HT1080 (cell line): ENCODE measurements at regions not wholly inside any gene's neighbourhood (a gene's known extent, or its start where the extent isn't known, plus 50 kb on each side); places are given as distances from the start of the nearest gene placed in this dataset.
A peak's percentile ranks its signal among the peaks of the same experiment; 100 is the strongest.

Source experiments
- DNase-seq: peaks from one replicate; pipeline ENCODE4 v3.0.0-alpha.2; 2015; ENCODE audit warnings: low read depth

DNA sequence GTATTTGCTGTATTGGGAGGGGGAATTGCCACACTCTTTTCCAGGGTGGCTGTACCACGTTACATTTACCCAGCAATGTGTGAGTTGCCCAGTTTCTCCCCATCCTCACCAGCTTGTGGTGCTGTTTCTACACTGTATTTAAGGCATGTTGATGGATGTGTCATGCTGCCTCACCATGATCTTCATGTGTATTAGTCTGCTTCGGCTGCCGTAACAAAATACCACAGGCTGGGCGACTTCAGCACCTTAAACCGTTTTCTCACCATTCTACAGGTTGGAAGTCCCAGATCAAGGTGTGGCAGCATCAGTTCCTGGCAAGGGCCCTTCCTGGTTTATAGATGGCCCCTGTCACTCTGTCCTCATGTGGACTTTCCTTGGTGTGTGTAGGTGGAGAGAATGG lies 169.7 kb downstream of the IGLL1 start:
- no peak for DNase-seq

DNA sequence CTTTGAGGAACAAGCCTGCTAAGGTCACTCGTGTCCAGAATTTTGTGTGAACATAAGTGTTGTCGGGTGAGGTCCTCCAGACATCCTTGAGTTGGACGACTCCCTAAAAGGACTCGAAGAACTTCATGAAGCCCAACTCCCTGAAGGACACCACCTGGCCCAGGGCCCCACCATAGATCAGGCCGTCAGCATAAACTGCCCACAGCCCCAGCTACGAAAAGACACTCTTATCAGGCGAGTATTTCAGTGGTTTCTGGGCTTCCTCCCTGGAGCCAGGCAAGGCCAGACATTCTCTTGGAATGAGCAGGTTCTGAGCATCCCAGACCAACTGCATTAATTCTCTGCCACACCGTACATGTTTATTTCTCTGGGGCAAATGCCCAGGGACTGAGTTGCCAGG lies 170.1 kb downstream of the IGLL1 start:
- no peak for DNase-seq

DNA sequence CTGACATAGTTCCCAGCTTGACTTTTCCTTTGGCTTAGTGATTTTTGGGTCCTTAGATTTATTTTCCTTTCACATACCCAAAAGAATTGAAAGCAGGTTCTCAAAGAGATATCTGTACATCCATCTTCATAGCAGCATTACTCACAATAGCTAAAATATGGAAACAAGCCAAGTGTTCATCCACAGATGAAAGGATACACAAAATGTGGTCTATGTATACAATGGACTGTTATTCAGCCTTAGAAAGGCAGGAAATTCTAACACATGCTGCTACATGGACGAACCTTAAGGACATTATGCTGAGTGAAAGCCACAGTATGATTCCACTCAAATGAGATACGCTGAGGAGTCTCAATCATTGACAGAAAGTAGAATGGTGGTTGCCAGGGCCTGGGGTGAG lies 171.8 kb downstream of the IGLL1 start:
- no peak for DNase-seq

DNA sequence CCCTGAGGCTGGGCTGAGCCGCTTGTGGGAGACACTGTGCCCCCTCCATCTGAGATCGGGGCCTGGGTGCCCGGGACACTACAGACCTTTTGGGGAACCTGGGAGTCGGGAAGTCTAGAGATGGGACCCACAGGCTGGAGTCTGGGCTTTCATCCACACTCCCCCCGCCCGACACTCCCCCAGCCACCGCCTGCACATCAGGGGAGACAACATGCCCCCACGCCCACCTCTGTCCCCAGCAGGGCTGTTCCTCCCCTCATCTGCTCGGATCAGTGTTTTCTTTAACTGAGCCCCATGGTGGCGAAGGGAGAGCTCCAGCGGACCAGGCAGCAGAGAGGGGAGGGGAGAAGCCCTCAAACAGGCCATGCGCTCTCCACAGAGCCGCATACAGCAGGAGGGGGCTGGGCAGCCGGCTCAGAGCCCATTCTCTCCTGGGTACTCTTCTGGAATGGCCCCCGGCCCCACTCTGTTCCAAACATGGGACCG lies 174.7 kb downstream of the IGLL1 start:
- DNase-seq = no peak

DNA sequence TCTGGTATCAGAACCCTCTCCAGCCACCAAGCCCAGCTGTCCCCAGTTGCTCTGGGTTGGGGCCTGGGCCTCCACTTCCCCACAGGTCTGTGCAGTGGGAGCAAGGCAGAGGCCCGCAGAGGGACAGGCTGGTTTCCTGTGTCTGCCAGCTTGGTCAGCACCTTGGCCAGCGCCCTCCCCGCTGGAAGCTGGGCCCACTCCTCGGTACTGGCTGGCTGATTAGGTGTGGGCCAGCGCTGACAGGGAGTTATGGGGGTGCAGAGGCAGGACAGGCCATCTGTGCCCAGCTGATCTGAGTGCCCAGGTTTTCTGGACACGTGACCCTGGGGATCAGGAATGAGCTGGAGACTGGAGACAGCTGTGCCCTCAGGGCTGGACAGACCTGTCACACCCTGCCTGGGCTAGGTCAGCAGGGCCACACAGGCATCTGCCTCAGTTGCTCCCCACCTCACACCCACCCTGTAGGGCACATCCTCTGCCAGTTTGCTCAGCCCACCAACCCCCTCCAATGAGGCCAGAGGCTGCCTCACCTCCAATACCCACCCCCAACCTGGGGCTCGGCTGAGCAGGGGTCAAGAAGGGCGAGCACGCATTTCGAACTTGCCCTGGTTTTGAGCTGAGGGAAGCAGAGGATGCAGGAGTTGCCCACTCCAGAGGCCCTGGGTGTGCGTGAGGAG lies 175.3 kb downstream of the IGLL1 start:
- peak; percentile 20 for DNase-seq

DNA sequence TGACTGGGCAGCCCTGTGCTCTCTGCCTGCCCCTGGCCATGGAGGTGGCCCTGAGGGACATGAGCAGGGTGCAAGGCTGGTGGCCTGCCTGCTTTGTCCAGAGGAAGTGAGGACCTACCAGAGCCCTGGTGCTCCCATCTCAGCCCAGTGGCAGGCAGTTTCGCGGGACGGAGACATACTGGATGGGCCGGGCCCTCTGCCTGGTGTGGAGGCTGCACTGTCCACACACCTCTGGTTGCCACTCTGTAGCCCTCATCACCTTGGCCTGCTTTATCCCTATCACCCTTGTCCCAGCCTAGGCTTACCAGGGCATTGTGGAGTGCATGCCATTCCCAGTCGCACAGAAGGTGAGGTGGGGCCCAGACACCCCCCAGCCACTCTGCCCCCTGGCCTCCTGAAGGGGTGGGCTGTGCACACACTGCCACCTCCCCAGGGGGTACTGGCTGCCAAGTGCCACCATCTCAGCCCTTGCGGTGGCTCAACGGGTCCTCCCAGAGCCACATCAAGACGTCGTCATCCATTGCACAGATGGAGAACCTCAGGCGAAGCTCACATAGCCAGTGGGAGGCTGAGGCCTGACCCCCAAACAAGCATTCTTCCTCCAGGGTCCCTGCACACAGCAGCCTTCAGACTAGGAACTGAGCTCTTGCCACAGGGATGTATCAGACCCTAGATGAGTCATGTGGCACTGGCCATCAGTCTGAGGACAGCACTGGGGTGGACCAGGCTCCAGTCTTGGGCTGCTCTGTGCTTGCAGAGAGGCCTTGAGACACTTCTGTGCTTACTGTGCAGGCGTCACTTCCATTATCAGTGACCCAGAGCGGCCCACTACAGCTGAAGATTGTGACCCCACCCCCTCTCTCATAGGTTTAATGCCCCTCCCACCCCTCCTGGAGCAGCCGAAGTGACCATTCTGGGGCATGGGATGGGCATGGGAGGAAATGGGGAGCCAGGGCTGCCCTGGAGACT lies 176.1 kb downstream of the IGLL1 start:
- DNase-seq = no peak

DNA sequence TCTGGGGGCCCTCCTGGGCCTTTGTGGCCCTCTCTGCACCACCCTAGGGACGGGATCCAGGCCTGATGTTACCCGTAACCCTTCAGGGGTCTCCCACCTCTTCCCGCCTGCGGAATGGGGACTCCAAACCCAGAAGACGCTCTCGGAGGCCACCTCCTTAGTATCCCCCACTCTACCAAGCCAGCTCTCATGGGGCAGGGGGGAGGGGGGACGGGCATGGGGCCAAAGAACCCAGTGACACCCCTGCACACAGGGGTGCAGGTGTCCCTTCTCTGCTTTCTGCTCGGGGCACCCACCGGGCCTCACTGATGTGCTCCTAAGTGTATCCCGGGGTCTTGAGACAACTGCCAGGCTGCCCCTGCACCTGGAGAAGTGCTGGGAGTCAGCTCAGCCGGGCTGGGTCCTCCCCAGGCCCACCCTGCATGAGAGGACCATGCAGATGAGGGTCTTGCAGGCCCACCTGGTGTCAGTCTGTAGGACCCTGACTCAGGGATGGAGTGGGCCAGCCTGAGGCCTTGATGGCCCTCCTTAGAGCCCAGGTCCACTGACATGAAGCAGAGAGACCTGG lies 176.9 kb downstream of the IGLL1 start:
- DNase-seq = no peak

DNA sequence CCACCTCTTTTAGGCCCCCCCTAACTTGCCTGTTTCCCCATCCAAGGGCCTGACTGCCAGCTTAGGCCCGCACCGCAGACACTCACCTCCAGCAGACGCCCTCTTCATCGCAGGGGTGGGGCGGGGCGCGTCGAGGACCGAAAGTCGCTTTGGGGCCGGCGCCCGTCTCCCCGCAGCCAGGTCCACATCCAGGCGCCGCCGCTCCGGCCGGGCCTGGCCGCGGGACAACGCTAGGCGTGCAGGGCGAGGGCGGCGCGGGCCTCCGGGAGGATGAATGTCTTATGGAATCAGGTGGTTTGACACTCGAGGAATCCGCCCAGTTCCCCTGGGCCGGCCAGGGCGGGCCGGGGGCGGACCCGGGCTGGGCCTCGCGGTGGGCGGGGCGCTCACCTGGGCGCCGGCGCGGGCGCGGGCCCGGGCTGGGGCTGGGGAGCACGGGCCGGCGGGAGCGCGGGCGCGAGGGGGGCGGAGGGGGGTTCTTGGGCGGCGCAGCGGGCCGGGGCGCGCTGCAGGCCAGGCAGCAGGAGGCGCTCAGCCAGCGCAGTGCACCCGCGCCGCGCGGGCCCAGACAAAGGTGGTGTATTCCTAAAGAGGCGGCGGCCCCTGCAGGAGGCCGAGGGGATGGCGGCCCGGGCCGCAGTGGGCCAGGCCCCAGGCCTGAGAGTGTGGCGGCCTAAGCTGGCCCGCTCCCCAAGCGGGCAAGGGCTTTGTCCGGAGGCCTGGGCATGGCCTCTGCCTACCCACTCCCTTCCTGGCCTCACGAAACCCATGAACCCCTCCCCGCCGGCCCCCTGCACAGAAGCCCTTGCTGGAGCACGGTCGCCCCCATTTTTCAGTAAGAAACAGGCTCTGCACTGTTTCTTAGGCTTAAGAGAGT lies 177.6 kb downstream of the IGLL1 start:
- peak; percentile 38 for DNase-seq

DNA sequence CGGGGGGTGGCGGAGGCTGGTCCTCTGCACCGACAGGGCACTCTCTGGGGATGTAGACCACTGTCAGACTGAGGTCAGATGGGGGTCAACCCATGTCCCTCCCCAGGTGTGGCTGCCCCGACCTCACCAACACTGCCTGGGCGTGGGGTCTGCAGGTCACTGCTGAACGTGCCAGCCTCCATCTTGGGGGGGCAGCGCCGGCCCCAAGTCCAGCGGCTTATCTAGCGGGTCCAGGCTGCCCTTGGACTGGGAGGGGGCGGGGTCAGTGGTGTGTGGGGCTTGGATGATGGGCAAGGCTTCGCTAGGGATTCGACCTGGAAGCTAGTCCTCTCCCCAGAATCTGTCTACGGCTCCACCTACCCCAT lies 178.2 kb downstream of the IGLL1 start:
- no peak for DNase-seq

DNA sequence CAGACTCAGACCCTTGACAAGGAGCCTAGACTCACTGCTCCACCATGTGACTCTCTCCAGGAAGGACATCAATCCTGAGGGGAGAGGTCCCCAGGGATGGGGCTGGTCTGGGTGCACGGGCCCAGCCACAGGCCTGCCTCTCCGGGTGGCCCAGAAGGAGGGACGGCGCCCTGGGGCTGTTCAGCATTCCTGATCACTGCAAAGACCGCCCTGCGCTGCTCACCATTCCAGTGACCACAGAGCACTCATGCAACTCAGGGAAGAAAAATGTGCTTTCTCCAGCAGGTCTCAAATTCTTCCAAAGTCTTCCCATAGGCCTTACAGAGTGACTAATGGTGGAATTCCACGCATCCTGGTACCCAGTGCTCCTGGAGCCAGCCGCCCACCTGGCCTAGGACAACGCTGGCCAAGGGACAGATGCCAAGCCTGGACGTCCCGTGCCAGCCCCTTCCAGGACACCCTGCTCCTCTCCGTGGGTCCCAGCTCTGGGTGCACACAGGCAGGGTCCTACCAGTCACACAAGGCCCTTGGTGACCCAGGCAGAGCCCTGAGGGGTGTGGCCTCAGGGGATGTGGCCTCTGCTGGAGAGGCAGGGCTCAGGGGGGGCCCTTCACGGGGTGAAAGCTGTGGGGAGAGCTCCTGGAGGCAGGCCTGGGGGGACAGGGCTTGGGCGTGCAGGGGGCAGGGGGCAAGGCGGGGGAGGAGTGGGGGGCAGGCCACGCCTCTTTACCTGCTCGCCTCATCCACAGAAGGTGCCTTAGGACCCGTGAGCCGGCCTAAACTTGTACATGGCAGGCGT lies 178.8 kb downstream of the IGLL1 start:
- peak; percentile 44 for DNase-seq

DNA sequence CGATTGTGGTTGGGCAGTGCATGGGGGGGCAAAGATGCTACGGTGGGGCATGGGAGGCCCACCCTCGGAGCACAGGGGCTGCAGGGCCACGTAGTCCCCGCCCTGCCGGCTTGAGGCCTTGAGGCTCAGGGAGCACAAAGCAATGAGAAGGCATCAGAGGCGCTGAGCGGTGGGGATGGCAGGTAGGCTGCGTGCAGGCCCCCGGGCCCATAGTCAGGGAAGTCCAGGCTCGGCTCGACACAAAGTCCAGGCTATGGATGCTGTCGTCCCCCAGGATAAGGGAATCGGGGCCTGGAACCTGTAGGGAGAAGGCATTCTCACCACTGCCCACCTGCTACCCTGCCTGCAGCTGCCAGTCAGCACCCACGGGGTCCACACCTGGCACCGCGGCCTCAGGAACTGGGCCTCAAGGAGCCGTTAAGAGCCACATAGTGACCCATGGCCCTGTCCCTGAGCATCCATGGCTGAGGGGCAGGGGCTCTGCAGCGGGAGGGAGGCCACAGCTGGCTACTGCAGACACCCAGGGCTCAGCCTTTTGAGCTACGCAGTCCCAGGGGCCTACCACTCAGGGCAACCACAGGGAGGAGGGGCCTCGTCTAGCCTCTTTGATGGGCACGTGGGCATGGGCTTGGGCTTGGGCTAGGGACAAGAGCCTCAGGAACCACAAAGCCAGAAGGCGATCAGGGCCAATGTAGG lies 179.7 kb downstream of the IGLL1 start:
- DNase-seq = no peak

DNA sequence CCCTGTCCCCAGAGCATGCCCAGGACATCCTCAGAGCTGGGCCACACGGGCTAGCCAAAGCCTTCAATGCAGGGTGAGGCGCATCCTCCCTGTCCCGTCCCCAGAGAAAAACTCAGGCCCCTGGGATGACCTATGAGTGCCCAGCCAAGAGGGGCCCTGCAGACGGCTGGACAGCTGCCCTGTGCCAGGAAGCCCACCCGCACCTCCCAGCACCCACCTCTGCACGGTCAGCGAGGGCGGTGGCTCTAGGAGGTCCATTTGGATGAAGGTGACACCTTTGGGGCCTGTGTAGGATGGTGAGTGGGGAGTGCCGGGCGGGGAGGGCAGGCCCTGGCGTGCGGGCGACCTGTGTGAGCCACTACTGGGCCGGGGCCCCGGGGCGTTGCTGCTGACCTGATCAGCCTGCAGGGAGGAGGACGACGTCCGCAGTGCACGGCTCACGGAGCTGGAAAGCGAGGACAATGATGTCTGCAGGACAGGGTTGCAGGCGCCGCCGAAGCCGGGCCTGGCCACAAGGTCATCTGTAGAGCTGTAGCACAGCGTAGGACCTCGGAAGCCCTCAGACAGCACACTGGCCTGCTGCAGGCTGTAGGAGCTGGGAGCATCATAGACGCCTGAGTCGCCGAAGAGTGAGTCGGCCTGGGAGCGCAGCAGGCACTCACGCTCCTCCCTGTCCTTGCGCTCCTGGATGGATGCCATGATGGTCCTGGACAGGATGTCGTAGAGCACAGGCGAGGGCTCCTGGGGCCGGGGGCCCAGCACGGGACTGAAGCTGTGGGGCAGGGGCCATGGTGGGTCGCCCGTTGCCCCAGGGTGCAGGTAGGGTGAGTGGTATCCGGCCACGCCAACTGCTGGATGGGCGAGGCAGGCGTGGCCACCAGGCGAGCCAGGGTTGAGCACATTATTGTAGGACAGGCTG lies 180.5 kb downstream of the IGLL1 start:
- no peak for DNase-seq

DNA sequence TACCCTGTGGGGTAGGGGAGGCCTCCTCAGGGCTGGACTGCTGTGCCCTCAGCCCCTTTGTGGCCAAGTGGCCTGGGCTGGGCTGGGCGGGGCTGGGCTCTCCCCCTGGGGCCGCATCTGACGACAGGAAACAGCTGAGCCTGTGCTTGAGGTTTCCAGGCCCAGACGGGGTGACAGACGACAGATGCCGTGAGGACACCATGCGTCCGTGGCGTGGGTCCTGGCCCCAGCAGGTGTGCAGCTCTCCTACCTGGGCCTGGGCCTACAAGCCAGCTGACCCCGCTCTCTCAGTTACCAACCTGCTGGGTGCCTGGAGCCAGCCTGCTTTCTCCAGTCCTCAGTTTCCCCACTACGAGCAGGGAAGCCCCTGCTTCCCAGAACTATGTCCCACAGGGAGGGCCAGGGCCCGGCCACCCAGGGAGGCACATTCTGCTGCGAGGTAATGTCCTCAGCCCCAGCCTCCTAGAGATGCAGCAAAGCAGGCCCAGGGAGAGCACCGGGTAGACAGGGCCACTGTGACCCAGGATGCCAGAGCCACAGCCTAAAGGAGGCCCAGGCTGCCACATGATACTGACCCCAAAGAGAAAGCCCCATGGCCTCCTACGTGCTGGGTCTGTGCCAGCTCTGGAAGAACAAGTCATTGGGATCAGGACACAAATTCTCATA lies 181.3 kb downstream of the IGLL1 start:
- DNase-seq = no peak

DNA sequence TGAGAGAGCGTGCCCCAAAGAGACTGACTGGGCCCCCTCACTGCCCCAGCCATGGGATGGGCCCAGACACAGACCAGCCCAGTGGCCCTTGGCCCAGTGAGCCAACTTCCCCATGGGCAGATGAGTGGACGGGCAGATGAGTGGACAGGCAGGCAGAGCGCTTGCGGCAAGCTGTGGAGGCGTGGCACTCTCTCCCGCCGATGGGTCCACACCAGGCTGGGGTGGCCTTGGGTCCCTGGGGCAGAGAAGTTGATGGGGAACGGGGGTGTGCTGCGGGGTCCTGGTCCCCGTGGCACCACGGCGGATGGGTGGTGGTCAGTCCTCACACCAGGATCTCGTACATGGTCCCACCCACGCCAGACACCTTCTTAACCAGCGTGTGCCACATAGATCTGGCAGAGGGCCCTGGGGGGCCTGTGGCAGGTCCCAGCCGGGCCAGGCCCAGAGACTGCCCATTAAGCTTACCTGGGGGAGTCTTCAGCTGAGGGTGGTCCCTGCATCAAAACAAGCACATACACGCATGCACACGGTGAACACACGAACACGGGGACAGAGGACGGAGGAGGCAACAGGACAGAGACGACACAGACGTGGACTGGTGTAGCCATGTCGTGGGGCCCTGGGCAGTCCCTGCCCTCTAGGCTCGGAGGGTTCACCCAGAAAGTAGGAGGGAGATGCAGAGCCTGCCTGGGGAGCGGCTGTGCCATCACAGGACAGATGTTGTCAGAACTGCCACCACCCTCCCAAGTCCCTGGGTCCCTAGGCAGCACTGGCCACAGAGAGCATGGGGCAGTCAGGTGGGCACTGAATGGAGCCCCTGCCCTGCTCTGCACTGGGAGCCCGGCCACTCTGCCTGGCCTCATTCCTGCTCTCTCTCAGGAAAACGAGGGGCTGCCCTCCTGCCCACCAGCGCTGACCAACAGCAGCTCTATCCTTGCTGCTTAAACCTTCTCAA lies 182.2 kb downstream of the IGLL1 start:
- DNase-seq = no peak

DNA sequence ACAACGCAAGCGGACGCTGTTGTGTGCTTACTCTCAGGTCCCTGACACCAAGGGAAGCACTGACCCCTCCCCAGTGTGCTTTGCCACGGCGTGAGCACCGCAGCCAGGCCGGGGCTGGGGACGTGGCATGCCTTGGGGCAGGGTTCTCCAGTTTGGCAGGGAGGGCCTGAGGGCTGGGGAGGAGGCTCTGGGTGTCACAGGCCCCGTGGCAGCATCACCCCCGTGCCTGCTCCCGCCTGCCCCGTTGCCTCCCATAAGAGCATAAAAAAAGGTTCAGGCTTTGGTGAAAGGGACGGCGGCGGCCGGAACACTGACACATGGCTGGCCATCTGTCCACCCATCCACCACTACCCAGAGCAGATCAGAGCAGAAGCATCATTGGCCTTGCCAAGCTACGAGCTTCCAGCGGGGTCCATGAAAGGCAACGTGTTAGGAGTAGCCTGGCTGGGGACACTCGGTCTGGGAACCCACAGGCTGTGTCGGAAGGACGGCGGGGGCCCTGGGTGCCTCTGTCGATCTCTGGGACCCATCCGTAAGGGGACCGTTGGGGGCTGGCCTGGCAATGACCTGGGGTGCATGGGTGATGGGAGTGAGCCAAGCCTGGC lies 183.0 kb downstream of the IGLL1 start:
- DNase-seq = no peak

DNA sequence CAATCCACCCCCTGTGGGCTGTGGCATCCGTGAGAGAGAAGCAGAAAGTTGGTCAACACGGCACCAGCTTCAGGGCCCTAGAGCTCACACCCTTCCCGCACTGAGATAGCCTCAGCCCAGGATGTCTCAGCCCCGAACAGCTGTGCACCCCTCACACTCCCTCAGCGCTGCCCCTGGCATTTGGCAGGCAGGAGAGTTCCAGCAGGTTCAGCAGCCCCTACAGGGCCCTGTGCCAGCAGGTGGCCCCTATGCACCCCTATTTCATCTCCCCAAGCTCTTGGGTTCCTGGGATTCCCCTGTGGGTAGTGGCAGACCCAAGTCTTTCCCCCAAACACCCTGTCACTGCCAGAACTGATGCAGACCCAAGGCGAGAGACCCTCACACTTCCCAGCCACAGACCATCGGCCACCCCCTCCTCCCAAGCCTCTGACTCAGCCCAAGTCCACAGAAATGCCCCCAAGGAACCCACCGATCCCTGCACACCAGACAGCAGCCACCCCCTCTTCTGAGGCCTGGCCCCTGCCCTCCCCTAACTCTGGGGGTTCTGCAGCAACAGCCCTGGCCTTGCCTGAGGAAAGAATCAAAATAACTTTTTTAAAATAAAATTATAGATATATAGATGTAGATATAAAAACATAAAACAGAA lies 183.6 kb downstream of the IGLL1 start:
- DNase-seq = no peak
